ENCODE measurements at regions not wholly inside any gene's neighbourhood (a gene's known extent, or its start where the extent isn't known, plus 50 kb on each side); places are given as distances from the start of the nearest gene placed in this dataset.
A peak's percentile ranks its signal among the peaks of the same experiment; 100 is the strongest.

- Histone ChIP-seq H3K79me2 (ENCODE audit: control insufficient read depth, insufficient read depth, low read length, unreplicated experiment) (no peaks in the 10 kb centered on the region), H3K27me3 (ENCODE audit: insufficient read depth, low read length) (no peaks in the 10 kb centered on the region), H3K36me3 (ENCODE audit: insufficient read depth, low read length) (no peaks in the 10 kb centered on the region), H3K4me1 (ENCODE audit: control insufficient read depth, insufficient read depth, low read length, unreplicated experiment) (peaks cover 9% of the 10 kb centered on the region), H3K27ac (ENCODE audit: low read depth, low read length) (peak overlapping the region; percentile 49), H2AFZ (ENCODE audit: low read length, unreplicated experiment) (peak overlapping the region; percentile 79), H3K4me3 (ENCODE audit: low read depth, low read length) (peak overlapping the region; percentile 6; the same call in 1 of the 2 replicates)
These were observed 257.0 kb upstream of the PRR16 start for GRCh38 chr5:120207129-120207528.

GRCh38 chr5:120217001-120217400 is 247.1 kb upstream of the PRR16 start:
- H3K36me3 ChIP-seq (ENCODE audit: insufficient read depth, low read length) = no peaks in the 10 kb centered on the region
- no peak overlapping the region for H2AFZ ChIP-seq (ENCODE audit: low read length, unreplicated experiment)
- H3K27me3 ChIP-seq (ENCODE audit: insufficient read depth, low read length) = no peaks in the 10 kb centered on the region
- H3K4me3 ChIP-seq (ENCODE audit: low read depth, low read length) = no peak overlapping the region
- no peaks in the 10 kb centered on the region for H3K4me1 ChIP-seq (ENCODE audit: control insufficient read depth, insufficient read depth, low read length, unreplicated experiment)
- no peak overlapping the region for H3K27ac ChIP-seq (ENCODE audit: low read depth, low read length)
- H3K79me2 ChIP-seq (ENCODE audit: control insufficient read depth, insufficient read depth, low read length, unreplicated experiment) = no peaks in the 10 kb centered on the region

- Histone ChIP-seq H3K36me3 (ENCODE audit: insufficient read depth, low read length) (no peaks in the 10 kb centered on the region; the same call in 1 of the 2 replicates), H3K4me3 (ENCODE audit: low read depth, low read length) (no peak overlapping the region), H3K27ac (ENCODE audit: low read depth, low read length) (no peak overlapping the region), H2AFZ (ENCODE audit: low read length, unreplicated experiment) (peak overlapping the region; percentile 54), H3K27me3 (ENCODE audit: insufficient read depth, low read length) (no peaks in the 10 kb centered on the region), H3K4me1 (ENCODE audit: control insufficient read depth, insufficient read depth, low read length, unreplicated experiment) (no peaks in the 10 kb centered on the region), H3K79me2 (ENCODE audit: control insufficient read depth, insufficient read depth, low read length, unreplicated experiment) (no peaks in the 10 kb centered on the region)
These were observed 244.1 kb upstream of the PRR16 start for GRCh38 chr5:120219988-120220387.

DNA sequence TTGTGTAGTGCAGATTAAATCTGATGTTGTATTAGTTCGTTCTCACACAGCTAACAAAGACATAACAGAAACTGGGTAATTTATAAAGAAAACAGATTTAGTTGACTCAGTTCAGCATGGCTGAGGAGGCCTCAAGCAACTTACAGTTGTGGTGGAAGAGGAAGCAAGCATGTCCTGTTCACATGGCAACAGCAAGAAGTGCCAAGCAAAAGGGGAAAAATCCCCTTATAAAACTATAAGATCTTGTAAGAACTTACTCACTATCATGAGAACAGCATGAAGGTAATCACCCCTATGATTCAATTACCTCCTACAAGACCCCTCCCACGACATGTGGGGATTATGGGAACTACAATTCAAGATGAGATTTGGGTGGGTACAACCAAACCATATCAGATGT is 238.6 kb upstream of the PRR16 start:
- Histone ChIP-seq H3K27me3 (ENCODE audit: insufficient read depth, low read length) (no peaks in the 10 kb centered on the region), H3K36me3 (ENCODE audit: insufficient read depth, low read length) (no peaks in the 10 kb centered on the region; the same call in 1 of the 2 replicates), H2AFZ (ENCODE audit: low read length, unreplicated experiment) (no peak overlapping the region), H3K4me3 (ENCODE audit: low read depth, low read length) (no peak overlapping the region), H3K4me1 (ENCODE audit: control insufficient read depth, insufficient read depth, low read length, unreplicated experiment) (no peaks in the 10 kb centered on the region), H3K27ac (ENCODE audit: low read depth, low read length) (no peak overlapping the region), H3K79me2 (ENCODE audit: control insufficient read depth, insufficient read depth, low read length, unreplicated experiment) (no peaks in the 10 kb centered on the region)

GRCh38 chr5:120228262-120229031 is 235.7 kb upstream of the PRR16 start:
- no peaks in the 10 kb centered on the region for H3K4me1 ChIP-seq (ENCODE audit: control insufficient read depth, insufficient read depth, low read length, unreplicated experiment)
- no peak overlapping the region for H3K27ac ChIP-seq (ENCODE audit: low read depth, low read length)
- H3K4me3 ChIP-seq (ENCODE audit: low read depth, low read length) = no peak overlapping the region
- no peak overlapping the region for H2AFZ ChIP-seq (ENCODE audit: low read length, unreplicated experiment)
- no peaks in the 10 kb centered on the region; the same call in 1 of the 2 replicates for H3K36me3 ChIP-seq (ENCODE audit: insufficient read depth, low read length)
- no peaks in the 10 kb centered on the region for H3K27me3 ChIP-seq (ENCODE audit: insufficient read depth, low read length)
- H3K79me2 ChIP-seq (ENCODE audit: control insufficient read depth, insufficient read depth, low read length, unreplicated experiment) = no peaks in the 10 kb centered on the region

- H3K4me3 ChIP-seq (ENCODE audit: low read depth, low read length) = no peak overlapping the region
- no peak overlapping the region for H2AFZ ChIP-seq (ENCODE audit: low read length, unreplicated experiment)
- no peaks in the 10 kb centered on the region for H3K4me1 ChIP-seq (ENCODE audit: control insufficient read depth, insufficient read depth, low read length, unreplicated experiment)
- H3K27me3 ChIP-seq (ENCODE audit: insufficient read depth, low read length) = no peaks in the 10 kb centered on the region
- H3K79me2 ChIP-seq (ENCODE audit: control insufficient read depth, insufficient read depth, low read length, unreplicated experiment) = no peaks in the 10 kb centered on the region
- H3K27ac ChIP-seq (ENCODE audit: low read depth, low read length) = no peak overlapping the region
- no peaks in the 10 kb centered on the region; the same call in 1 of the 2 replicates for H3K36me3 ChIP-seq (ENCODE audit: insufficient read depth, low read length)
These were observed 235.1 kb upstream of the PRR16 start for GRCh38 chr5:120229036-120229435.

DNA sequence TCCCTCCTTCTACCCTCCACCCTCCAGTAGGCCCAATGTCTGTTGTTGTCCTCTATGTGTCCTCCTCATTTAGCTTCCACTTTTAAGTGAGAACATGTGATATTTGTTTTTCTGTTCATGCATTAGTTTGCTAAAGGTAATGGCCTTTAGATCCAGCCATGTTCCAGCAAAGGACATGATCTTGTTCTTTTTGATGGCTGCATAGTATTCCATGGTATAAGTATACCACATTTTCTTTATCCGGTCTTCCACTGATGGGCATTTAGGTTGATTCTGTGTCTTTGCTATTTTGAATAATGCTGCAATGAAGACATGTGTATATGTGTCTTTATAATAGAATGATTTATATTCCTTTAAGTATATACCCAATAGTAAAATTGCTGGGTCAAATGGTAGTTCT is 232.5 kb upstream of the PRR16 start:
- no peak overlapping the region for H2AFZ ChIP-seq (ENCODE audit: low read length, unreplicated experiment)
- no peak overlapping the region for H3K4me3 ChIP-seq (ENCODE audit: low read depth, low read length)
- no peaks in the 10 kb centered on the region for H3K4me1 ChIP-seq (ENCODE audit: control insufficient read depth, insufficient read depth, low read length, unreplicated experiment)
- no peaks in the 10 kb centered on the region for H3K27me3 ChIP-seq (ENCODE audit: insufficient read depth, low read length)
- H3K36me3 ChIP-seq (ENCODE audit: insufficient read depth, low read length) = peaks cover 4% of the 10 kb centered on the region; the same call in 1 of the 2 replicates
- H3K79me2 ChIP-seq (ENCODE audit: control insufficient read depth, insufficient read depth, low read length, unreplicated experiment) = no peaks in the 10 kb centered on the region
- no peak overlapping the region for H3K27ac ChIP-seq (ENCODE audit: low read depth, low read length)

GRCh38 chr5:120236360-120236759 is 227.7 kb upstream of the PRR16 start:
- Histone ChIP-seq H3K79me2 (ENCODE audit: control insufficient read depth, insufficient read depth, low read length, unreplicated experiment) (no peaks in the 10 kb centered on the region), H3K4me3 (ENCODE audit: low read depth, low read length) (no peak overlapping the region), H2AFZ (ENCODE audit: low read length, unreplicated experiment) (no peak overlapping the region), H3K27me3 (ENCODE audit: insufficient read depth, low read length) (no peaks in the 10 kb centered on the region), H3K27ac (ENCODE audit: low read depth, low read length) (no peak overlapping the region), H3K36me3 (ENCODE audit: insufficient read depth, low read length) (peaks cover 4% of the 10 kb centered on the region; the same call in 1 of the 2 replicates), H3K4me1 (ENCODE audit: control insufficient read depth, insufficient read depth, low read length, unreplicated experiment) (no peaks in the 10 kb centered on the region)

GRCh38 chr5:120239086-120239485 is 225.0 kb upstream of the PRR16 start:
- Histone ChIP-seq H3K27ac (ENCODE audit: low read depth, low read length) (no peak overlapping the region), H3K4me3 (ENCODE audit: low read depth, low read length) (no peak overlapping the region), H3K27me3 (ENCODE audit: insufficient read depth, low read length) (no peaks in the 10 kb centered on the region), H2AFZ (ENCODE audit: low read length, unreplicated experiment) (no peak overlapping the region), H3K4me1 (ENCODE audit: control insufficient read depth, insufficient read depth, low read length, unreplicated experiment) (no peaks in the 10 kb centered on the region), H3K36me3 (ENCODE audit: insufficient read depth, low read length) (0 out of 2 replicates have a peak, but pooled peaks cover 4% of the 10 kb centered on the region), H3K79me2 (ENCODE audit: control insufficient read depth, insufficient read depth, low read length, unreplicated experiment) (no peaks in the 10 kb centered on the region)

DNA sequence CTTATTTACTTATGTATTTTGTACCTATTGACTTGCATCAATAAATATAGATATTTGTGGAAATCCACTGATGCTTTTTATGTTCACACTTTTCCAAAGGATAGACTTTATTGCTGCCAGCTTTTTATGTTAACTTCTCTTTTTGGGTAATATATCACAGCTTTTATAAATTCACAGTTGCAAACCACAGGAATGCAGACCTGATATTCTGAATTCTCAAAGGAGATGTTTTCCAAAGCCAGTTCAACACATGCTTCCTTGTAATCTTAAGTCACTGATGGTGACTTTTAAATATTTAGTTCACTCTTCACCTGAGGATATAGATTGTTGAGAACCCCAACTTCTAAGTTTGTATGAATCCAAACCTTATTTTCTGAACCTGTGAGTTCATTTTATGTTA is 223.4 kb upstream of the PRR16 start:
- no peak overlapping the region for H2AFZ ChIP-seq (ENCODE audit: low read length, unreplicated experiment)
- no peaks in the 10 kb centered on the region for H3K4me1 ChIP-seq (ENCODE audit: control insufficient read depth, insufficient read depth, low read length, unreplicated experiment)
- no peaks in the 10 kb centered on the region for H3K79me2 ChIP-seq (ENCODE audit: control insufficient read depth, insufficient read depth, low read length, unreplicated experiment)
- no peaks in the 10 kb centered on the region for H3K36me3 ChIP-seq (ENCODE audit: insufficient read depth, low read length)
- H3K27me3 ChIP-seq (ENCODE audit: insufficient read depth, low read length) = no peaks in the 10 kb centered on the region
- no peak overlapping the region for H3K27ac ChIP-seq (ENCODE audit: low read depth, low read length)
- H3K4me3 ChIP-seq (ENCODE audit: low read depth, low read length) = no peak overlapping the region

GRCh38 chr5:120241400-120241799 is 222.7 kb upstream of the PRR16 start:
- Histone ChIP-seq H3K27me3 (ENCODE audit: insufficient read depth, low read length) (no peaks in the 10 kb centered on the region), H2AFZ (ENCODE audit: low read length, unreplicated experiment) (no peak overlapping the region), H3K36me3 (ENCODE audit: insufficient read depth, low read length) (no peaks in the 10 kb centered on the region), H3K27ac (ENCODE audit: low read depth, low read length) (no peak overlapping the region), H3K4me3 (ENCODE audit: low read depth, low read length) (no peak overlapping the region), H3K4me1 (ENCODE audit: control insufficient read depth, insufficient read depth, low read length, unreplicated experiment) (no peaks in the 10 kb centered on the region), H3K79me2 (ENCODE audit: control insufficient read depth, insufficient read depth, low read length, unreplicated experiment) (no peaks in the 10 kb centered on the region)
